ENCODE measurements at regions not wholly inside any gene's neighbourhood (a gene's known extent, or its start where the extent isn't known, plus 50 kb on each side); places are given as distances from the start of the nearest gene placed in this dataset.

GRCh38 chr2:149735237-149735958 is 147.8 kb upstream of the MMADHC start:
- Histone ChIP-seq H3K4me1 (ENCODE audit: insufficient read depth, low read length) (peaks cover 2% of the 10 kb centered on the region; the same call in 1 of the 2 replicates), H2BK20ac (ENCODE audit: low read depth, low read length, poor library complexity, severe bottlenecking) (no peak overlapping the region), H4K20me1 (ENCODE audit: control insufficient read depth, insufficient read depth, insufficient read length) (no peaks in the 10 kb centered on the region), H3K4me2 (ENCODE audit: insufficient read depth, insufficient read length, low read length) (no peak overlapping the region), H3K9me3 (ENCODE audit: control insufficient read depth, low read depth, low read length) (peaks cover 5% of the 10 kb centered on the region), H3T11ph (ENCODE audit: low read length) (no peak overlapping the region), H3K23me2 (ENCODE audit: insufficient read length, low read depth, low read length, poor library complexity, severe bottlenecking) (no peaks in the 10 kb centered on the region), H3K18ac (ENCODE audit: insufficient read length, low read depth, low read length) (no peak overlapping the region), H3K79me1 (ENCODE audit: insufficient read depth, low read depth, low read length, poor library complexity, severe bottlenecking) (no peaks in the 10 kb centered on the region), H3K79me2 (ENCODE audit: insufficient read depth, low read length) (no peaks in the 10 kb centered on the region), H3K27ac (ENCODE audit: insufficient read length, low read depth, low read length) (no peak overlapping the region), H2BK5ac (ENCODE audit: insufficient read length, low read length) (no peak overlapping the region), H3K4ac (ENCODE audit: low read depth, low read length) (no peak overlapping the region), H4K5ac (ENCODE audit: insufficient read length, low read depth, low read length) (no peak overlapping the region), H4K91ac (ENCODE audit: insufficient read length, low read depth, low read length) (no peak overlapping the region), H2BK15ac (ENCODE audit: low read depth, low read length) (no peak overlapping the region), H2BK12ac (ENCODE audit: insufficient read length, low read depth, low read length) (no peak overlapping the region), H2BK120ac (ENCODE audit: low read depth, low read length, poor library complexity, severe bottlenecking) (no peak overlapping the region), H2AFZ (ENCODE audit: low read length) (no peak overlapping the region), H3K27me3 (ENCODE audit: insufficient read depth, low read length) (no peaks in the 10 kb centered on the region), H3K9ac (ENCODE audit: extremely low read depth, insufficient read length, low read length) (no peak overlapping the region), H3K23ac (ENCODE audit: insufficient read length, low read depth, low read length) (no peak overlapping the region), H3K14ac (ENCODE audit: insufficient read depth, low read length) (no peak overlapping the region), H4K8ac (replicated peaks; ENCODE audit: insufficient read length, low read depth, low read length) (no peak overlapping the region), H2AK5ac (ENCODE audit: insufficient read length, low read length) (no peak overlapping the region), H3K56ac (ENCODE audit: insufficient read length, low read depth, low read length) (no peak overlapping the region)
- Mint-ChIP-seq H3K27ac (no peak overlapping the region), H3K4me1 (peaks cover 12 to 13% of the 10 kb centered on the region in 2 experiments), H3K36me3 (ENCODE audit: insufficient read depth in 1 of 3, low read depth in 3 of 3) (peaks cover 0 to 4% (median 4%) of the 10 kb centered on the region in 3 experiments; a peak in 2 of 7 replicates), H3K9me3 (peaks cover 4 to 5% of the 10 kb centered on the region in 2 experiments; a peak in 2 of 5 replicates), H3K27me3 (ENCODE audit: low read depth) (no peaks in the 10 kb centered on the region; the same call in 1 of the 2 replicates), H3K4me3 (no peak overlapping the region)
- DNase-seq = no peak
- WGBS (ENCODE audit: extremely low coverage, insufficient read length, low lambda C conversion rate) = no CpG with 5 or more reads among the region's 4 CpGs
- no peak for TF ChIP-seq CTCF (conservative IDR thresholded peaks at IDR 0.05)
